ENCODE measurements at regions not wholly inside any gene's neighbourhood (a gene's known extent, or its start where the extent isn't known, plus 50 kb on each side); places are given as distances from the start of the nearest gene placed in this dataset.
A peak's percentile ranks its signal among the peaks of the same experiment; 100 is the strongest.
"Not testable (repeated sequence)": the region's sequence is repeated elsewhere in the genome, so short reads cannot be mapped to it uniquely, and the experiment has no call there.

DNA sequence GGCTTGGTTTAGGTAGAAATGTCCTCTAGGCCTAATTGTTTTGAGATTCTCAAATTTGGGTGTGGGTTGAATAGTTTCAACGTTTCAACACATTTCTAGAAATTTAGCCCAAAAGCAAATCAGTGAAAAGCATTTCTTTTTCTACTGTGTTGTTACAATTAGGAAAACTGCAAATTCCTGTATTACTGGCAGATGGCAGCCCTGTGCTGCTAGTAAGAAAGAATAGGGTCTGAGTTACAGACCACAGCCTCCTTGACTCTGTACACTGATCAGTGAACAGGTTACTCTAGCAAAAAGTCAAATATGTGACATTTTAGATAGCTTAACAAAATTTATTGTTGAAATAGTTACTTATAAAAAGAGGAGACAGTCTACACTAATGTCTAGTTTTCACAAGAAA is 703.0 kb downstream of the JRKL start:
- TF ChIP-seq, protein P1, sequence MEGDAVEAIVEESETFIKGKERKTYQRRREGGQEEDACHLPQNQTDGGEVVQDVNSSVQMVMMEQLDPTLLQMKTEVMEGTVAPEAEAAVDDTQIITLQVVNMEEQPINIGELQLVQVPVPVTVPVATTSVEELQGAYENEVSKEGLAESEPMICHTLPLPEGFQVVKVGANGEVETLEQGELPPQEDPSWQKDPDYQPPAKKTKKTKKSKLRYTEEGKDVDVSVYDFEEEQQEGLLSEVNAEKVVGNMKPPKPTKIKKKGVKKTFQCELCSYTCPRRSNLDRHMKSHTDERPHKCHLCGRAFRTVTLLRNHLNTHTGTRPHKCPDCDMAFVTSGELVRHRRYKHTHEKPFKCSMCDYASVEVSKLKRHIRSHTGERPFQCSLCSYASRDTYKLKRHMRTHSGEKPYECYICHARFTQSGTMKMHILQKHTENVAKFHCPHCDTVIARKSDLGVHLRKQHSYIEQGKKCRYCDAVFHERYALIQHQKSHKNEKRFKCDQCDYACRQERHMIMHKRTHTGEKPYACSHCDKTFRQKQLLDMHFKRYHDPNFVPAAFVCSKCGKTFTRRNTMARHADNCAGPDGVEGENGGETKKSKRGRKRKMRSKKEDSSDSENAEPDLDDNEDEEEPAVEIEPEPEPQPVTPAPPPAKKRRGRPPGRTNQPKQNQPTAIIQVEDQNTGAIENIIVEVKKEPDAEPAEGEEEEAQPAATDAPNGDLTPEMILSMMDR (IDR thresholded peaks at IDR 0.05) = peak; percentile 42
- TF ChIP-seq EZH2phosphoT487 (IDR thresholded peaks at IDR 0.05) = no peak
- Mint-ChIP-seq H3K9me3 (no peaks in the 10 kb centered on the region), H3K36me3 (no peaks in the 10 kb centered on the region), H3K27ac (no peak overlapping the region), H3K4me3 (no peak overlapping the region), H3K27me3 (ENCODE audit: insufficient read depth, low read depth) (peaks cover 2% of the 10 kb centered on the region), H3K4me1 (no peaks in the 10 kb centered on the region)
- DNase-seq (ENCODE audit: low spot score) = peak; percentile 25
- Histone ChIP-seq H3K4me1 (no peaks in the 10 kb centered on the region), H3K4me3 (no peak overlapping the region), H2AFZ (replicated peaks) (no peak overlapping the region), H3K27ac (no peak overlapping the region), H4K20me1 (ENCODE audit: low read depth) (no peaks in the 10 kb centered on the region), H3K36me3 (no peaks in the 10 kb centered on the region), H3K27me3 (no peaks in the 10 kb centered on the region), H3F3A (ENCODE audit: low read depth) (no peaks in the 10 kb centered on the region), H3K79me2 (ENCODE audit: low read depth) (no peaks in the 10 kb centered on the region), H3K9ac (no peak overlapping the region), H3K4me2 (no peak overlapping the region), H3K9me3 (ENCODE audit: low read depth) (no peaks in the 10 kb centered on the region)

DNA sequence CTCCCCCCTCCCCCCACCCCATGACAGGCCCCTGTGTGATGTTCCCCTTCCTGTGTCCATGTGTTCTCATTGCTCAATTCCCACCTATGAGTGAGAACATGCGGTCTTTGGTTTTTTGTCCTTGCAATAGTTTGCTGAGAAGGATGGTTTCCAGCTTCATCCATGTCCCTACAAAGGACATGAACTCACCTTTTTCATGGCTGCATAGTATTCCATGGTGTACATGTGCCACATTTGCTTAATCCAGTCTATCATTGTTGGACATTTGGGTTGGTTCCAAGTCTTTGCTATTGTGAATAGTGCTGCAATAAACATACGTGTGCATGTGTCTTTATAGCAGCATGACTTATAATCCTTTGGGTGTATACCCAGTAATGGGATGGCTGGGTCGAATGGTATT is 712.4 kb downstream of the JRKL start:
- H3K36me3 ChIP-seq; H3K4me3 Mint-ChIP-seq; H3K27me3 ChIP-seq; H3K27ac Mint-ChIP-seq; H4K20me1 ChIP-seq (ENCODE audit: low read depth); H3K36me3 Mint-ChIP-seq; H3K9me3 ChIP-seq (ENCODE audit: low read depth); H3K4me1 ChIP-seq; H3K4me1 Mint-ChIP-seq; H3K79me2 ChIP-seq (ENCODE audit: low read depth); H3K27ac ChIP-seq; H3K9me3 Mint-ChIP-seq; H3K9ac ChIP-seq; H3F3A ChIP-seq (ENCODE audit: low read depth); H2AFZ ChIP-seq (replicated peaks); DNase-seq (ENCODE audit: low spot score); H3K4me3 ChIP-seq; H3K27me3 Mint-ChIP-seq (ENCODE audit: insufficient read depth, low read depth); H3K4me2 ChIP-seq: not testable (repeated sequence)

DNA sequence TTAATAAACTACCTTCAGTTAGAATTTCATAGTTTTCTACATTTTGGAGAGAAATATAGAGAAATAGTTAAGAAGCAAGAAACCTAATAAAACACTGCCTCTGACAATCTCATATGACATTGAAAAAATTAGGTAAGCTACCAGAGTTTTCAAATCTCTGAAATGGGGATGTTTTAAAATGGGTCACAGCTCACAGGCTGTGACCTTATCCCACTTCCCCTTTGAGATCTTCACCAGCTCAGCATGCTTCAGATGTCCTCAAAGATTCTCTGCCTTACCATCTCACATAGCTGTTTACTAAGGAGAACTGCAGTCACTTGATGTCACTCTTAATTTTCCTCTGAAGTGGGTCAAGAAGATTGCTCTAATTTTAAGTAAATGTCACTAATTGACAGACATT is 717.8 kb downstream of the JRKL start:
- H3K27ac Mint-ChIP-seq = no peak overlapping the region
- Histone ChIP-seq H3K4me1 (no peaks in the 10 kb centered on the region), H3K9me3 (ENCODE audit: low read depth) (no peaks in the 10 kb centered on the region), H3K9ac (no peak overlapping the region), H3K27ac (no peak overlapping the region), H3K4me3 (no peak overlapping the region), H3K4me2 (no peak overlapping the region), H3F3A (ENCODE audit: low read depth) (no peaks in the 10 kb centered on the region), H2AFZ (replicated peaks) (no peak overlapping the region), H3K36me3 (no peaks in the 10 kb centered on the region), H3K79me2 (ENCODE audit: low read depth) (no peaks in the 10 kb centered on the region), H4K20me1 (ENCODE audit: low read depth) (no peaks in the 10 kb centered on the region), H3K27me3 (no peaks in the 10 kb centered on the region)
- H3K4me1 Mint-ChIP-seq = no peaks in the 10 kb centered on the region
- TF ChIP-seq, protein P1 (IDR thresholded peaks at IDR 0.05) = no peak
- TF ChIP-seq EZH2 (IDR thresholded peaks at IDR 0.05) (no peak), EZH2phosphoT487 (IDR thresholded peaks at IDR 0.05) (no peak)
- H3K27me3 Mint-ChIP-seq (ENCODE audit: insufficient read depth, low read depth) = no peaks in the 10 kb centered on the region
- no peaks in the 10 kb centered on the region for H3K36me3 Mint-ChIP-seq
- DNase-seq (ENCODE audit: low spot score) = no peak
- no peak overlapping the region for H3K4me3 Mint-ChIP-seq
- peaks cover 3% of the 10 kb centered on the region for H3K9me3 Mint-ChIP-seq

DNA sequence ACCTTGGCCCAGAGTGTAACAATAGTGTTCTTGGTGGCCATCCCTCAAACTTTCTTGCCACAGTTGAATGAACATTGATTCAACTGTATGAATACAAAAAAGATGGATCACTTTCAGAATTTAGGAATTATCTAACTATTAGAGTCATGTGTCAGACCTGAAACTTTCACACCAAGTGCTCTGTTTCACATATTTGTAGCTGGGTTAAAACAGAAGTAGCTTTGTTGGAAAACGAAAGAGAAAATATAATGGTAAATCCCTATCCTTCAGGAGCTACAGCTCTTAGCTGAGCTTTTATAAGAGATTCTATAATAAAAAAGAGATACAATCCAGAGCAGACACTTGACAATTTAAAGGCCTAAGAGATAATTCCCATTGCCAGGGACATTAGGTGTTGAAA is 719.3 kb downstream of the JRKL start:
- Histone ChIP-seq H3K27ac (no peak overlapping the region), H4K20me1 (ENCODE audit: low read depth) (no peaks in the 10 kb centered on the region), H3K9me3 (ENCODE audit: low read depth) (no peaks in the 10 kb centered on the region), H3F3A (ENCODE audit: low read depth) (no peaks in the 10 kb centered on the region), H3K27me3 (no peaks in the 10 kb centered on the region), H2AFZ (replicated peaks) (no peak overlapping the region), H3K4me1 (no peaks in the 10 kb centered on the region), H3K4me2 (no peak overlapping the region), H3K4me3 (no peak overlapping the region), H3K9ac (no peak overlapping the region), H3K79me2 (ENCODE audit: low read depth) (no peaks in the 10 kb centered on the region), H3K36me3 (no peaks in the 10 kb centered on the region)
- Mint-ChIP-seq H3K4me3 (no peak overlapping the region), H3K27ac (no peak overlapping the region), H3K36me3 (no peaks in the 10 kb centered on the region), H3K9me3 (no peaks in the 10 kb centered on the region), H3K27me3 (ENCODE audit: insufficient read depth, low read depth) (no peaks in the 10 kb centered on the region), H3K4me1 (no peaks in the 10 kb centered on the region)
- DNase-seq (ENCODE audit: low spot score) = no peak
- TF ChIP-seq, protein P1 (IDR thresholded peaks at IDR 0.05) = no peak
- TF ChIP-seq EZH2 (IDR thresholded peaks at IDR 0.05) (no peak), EZH2phosphoT487 (IDR thresholded peaks at IDR 0.05) (no peak)
